H1 (cell line): ENCODE measurements at regions not wholly inside any gene's neighbourhood (a gene's known extent, or its start where the extent isn't known, plus 50 kb on each side); places are given as distances from the start of the nearest gene placed in this dataset.
A peak's percentile ranks its signal among the peaks of the same experiment; 100 is the strongest.

ENCODE experiments used
- CTCF ChIA-PET: fragments of 300-600 bp; sonication (Branson Sonifier 250); formaldehyde crosslinking; loops from one replicate; lab custom pipeline; 2021; ENCODE audit not compliant: partially characterized antibody; lab: Charles Lee
- POLR2A ChIA-PET: fragments of 300-600 bp; sonication (Branson Sonifier 250); formaldehyde crosslinking; loops from one replicate; lab custom pipeline; 2021; ENCODE audit warnings: inconsistent platforms; ENCODE audit not compliant: partially characterized antibody; lab: Charles Lee
- DNase-seq, 2 experiments: peaks; one replicate each; pipeline versions ENCODE4 v3.0.0 to v3.0.0-alpha.2; 2010 to 2022; ENCODE audit warnings: low spot score in 2 of 2, low read depth in 1 of 2, mixed read lengths in 1 of 2
- FAIRE-seq: peaks from 2 replicates; lab custom pipeline; 2011; peaks lifted over from hg19 to GRCh38; lab: Jason Lieb, UNC
- H2AFZ ChIP-seq: 2 replicates; pipeline ENCODE4 v1.8.1; 2012; ENCODE audit warnings: low read length, inconsistent platforms
- H2AK5ac ChIP-seq: 2 replicates; pipeline ENCODE4 v1.6.1; 2013; ENCODE audit warnings: low read depth, low read length
- H2BK120ac ChIP-seq: replicated peaks from 2 replicates; pipeline ENCODE3; 2013; ENCODE audit warnings: low read depth, low read length, inconsistent platforms
- H2BK12ac ChIP-seq: 2 replicates; pipeline ENCODE4 v1.6.1; 2013; ENCODE audit warnings: low read depth, low read length
- H2BK15ac ChIP-seq: 2 replicates; pipeline ENCODE4 v1.6.1; 2013; ENCODE audit warnings: low read length
- H2BK20ac ChIP-seq: 2 replicates; pipeline ENCODE4 v1.6.1; 2013; ENCODE audit warnings: low read length
- H2BK5ac ChIP-seq: 2 replicates; pipeline ENCODE4 v1.6.1; 2013; ENCODE audit warnings: low read depth, low read length
- H3K14ac ChIP-seq: 2 replicates; pipeline ENCODE4 v1.6.1; 2013; ENCODE audit warnings: inconsistent platforms; ENCODE audit not compliant: insufficient read length
- H3K18ac ChIP-seq: 2 replicates; pipeline ENCODE4 v1.6.1; 2013; ENCODE audit warnings: low read length; ENCODE audit errors: extremely low read depth
- H3K23ac ChIP-seq: 2 replicates; pipeline ENCODE4 v1.6.1; 2013; ENCODE audit warnings: inconsistent platforms; ENCODE audit not compliant: insufficient read length
- H3K23me2 ChIP-seq: 2 replicates; pipeline ENCODE4 v1.6.1; 2013; ENCODE audit warnings: low read depth, low read length
- H3K27ac ChIP-seq: 2 replicates; pipeline ENCODE4 v1.6.1; 2011; ENCODE audit warnings: low read depth, low read length, inconsistent platforms
- H3K27me3 ChIP-seq, 4 experiments: replicated peaks in 1 of 4; 1 replicate in 1 of 4; 2 replicates in 3 of 4; pipeline versions ENCODE4 v1.6.1 to v1.8.1; 2011 to 2013; ENCODE audit warnings: low read length in 3 of 4, mild to moderate bottlenecking in 3 of 4, inconsistent platforms in 2 of 4, mixed read lengths in 2 of 4, moderate library complexity in 1 of 4; ENCODE audit not compliant: control insufficient read depth in 3 of 4, insufficient read depth in 3 of 4; ENCODE audit errors: extremely low read depth in 1 of 4
- H3K36me3 ChIP-seq, 4 experiments: 2 replicates each; pipeline versions ENCODE4 v1.6.1 to v1.8.1; 2011 to 2013; ENCODE audit warnings: mild to moderate bottlenecking in 4 of 4, low read length in 3 of 4, moderate library complexity in 2 of 4, control low read depth in 1 of 4, inconsistent platforms in 1 of 4; ENCODE audit not compliant: insufficient read depth in 4 of 4, control insufficient read depth in 2 of 4
- H3K4ac ChIP-seq: replicated peaks from 2 replicates; pipeline ENCODE3; 2013; ENCODE audit warnings: low read length, low read depth, mixed read lengths, inconsistent platforms; ENCODE audit not compliant: insufficient read length
- H3K4me1 ChIP-seq, 4 experiments: replicated peaks in 1 of 4; 1 replicate in 1 of 4; 2 replicates in 3 of 4; pipeline versions ENCODE4 v1.6.1 to v1.8.1; 2011 to 2013; ENCODE audit warnings: low read length in 3 of 4, inconsistent platforms in 2 of 4, mixed read lengths in 1 of 4; ENCODE audit not compliant: insufficient read depth in 4 of 4, control insufficient read depth in 3 of 4
- H3K4me2 ChIP-seq, 2 experiments: 2 replicates each; pipeline versions ENCODE4 v1.6.1 to v1.8.1; 2011 to 2013; ENCODE audit warnings: low read depth in 2 of 2, low read length in 2 of 2, control low read depth in 1 of 2, inconsistent platforms in 1 of 2, mild to moderate bottlenecking in 1 of 2; ENCODE audit not compliant: insufficient read depth in 1 of 2
- H3K4me3 ChIP-seq, 4 experiments: fragments of 200-600, 300-600 bp in 1 of 4; sonication (generic), shearing (Covaris generic), sonication (Bioruptor Twin) in 1 of 4; 2 replicates each; pipeline versions ENCODE4 v1.5.1 to v1.8.1; 2011 to 2016; ENCODE audit warnings: low read length in 4 of 4, low read depth in 3 of 4, control low read depth in 2 of 4, inconsistent platforms in 2 of 4, mild to moderate bottlenecking in 2 of 4, mixed read lengths in 1 of 4, moderate library complexity in 1 of 4; ENCODE audit not compliant: insufficient read depth in 2 of 4; ENCODE audit errors: extremely low read depth in 1 of 4
- H3K56ac ChIP-seq: replicated peaks from 2 replicates; pipeline ENCODE3; 2013; ENCODE audit warnings: low read depth, mild to moderate bottlenecking, mixed read lengths, low read length, inconsistent platforms; ENCODE audit not compliant: insufficient read length
- H3K79me1 ChIP-seq: 2 replicates; pipeline ENCODE4 v1.6.1; 2013; ENCODE audit warnings: low read depth, low read length, control low read depth
- H3K79me2 ChIP-seq, 2 experiments: 2 replicates each; pipeline versions ENCODE4 v1.6.1 to v1.8.1; 2012 to 2013; ENCODE audit warnings: low read length in 2 of 2, mild to moderate bottlenecking in 2 of 2, inconsistent platforms in 1 of 2; ENCODE audit not compliant: insufficient read depth in 2 of 2, control insufficient read depth in 1 of 2
- H3K9ac ChIP-seq, 4 experiments: replicated peaks in 1 of 4; 1 replicate in 1 of 4; 2 replicates in 3 of 4; pipeline versions ENCODE4 v1.6.1 to v1.8.1; 2011 to 2013; ENCODE audit warnings: low read depth in 3 of 4, low read length in 3 of 4, control low read depth in 2 of 4, mild to moderate bottlenecking in 2 of 4, moderate library complexity in 2 of 4, inconsistent platforms in 1 of 4; ENCODE audit errors: extremely low read depth in 1 of 4
- H3K9me3 ChIP-seq, 2 experiments: 2 replicates each; pipeline versions ENCODE4 v1.6.1 to v1.8.1; 2012 to 2013; ENCODE audit warnings: mild to moderate bottlenecking in 2 of 2, moderate library complexity in 2 of 2, control low read depth in 1 of 2, inconsistent platforms in 1 of 2, low read depth in 1 of 2, low read length in 1 of 2, mixed read lengths in 1 of 2; ENCODE audit not compliant: insufficient read depth in 2 of 2
- H4K20me1 ChIP-seq, 2 experiments: replicated peaks in 1 of 2; 2 replicates each; pipeline versions ENCODE3 to v1.8.1; 2011 to 2013; ENCODE audit warnings: inconsistent platforms in 2 of 2, low read length in 2 of 2, mild to moderate bottlenecking in 1 of 2; ENCODE audit not compliant: insufficient read depth in 2 of 2, control insufficient read depth in 1 of 2
- H4K5ac ChIP-seq: 2 replicates; pipeline ENCODE4 v1.6.1; 2013; ENCODE audit warnings: low read length, low read depth, mixed read lengths, inconsistent platforms; ENCODE audit not compliant: insufficient read length
- H4K8ac ChIP-seq: 2 replicates; pipeline ENCODE4 v1.8.0; 2013; ENCODE audit warnings: mild to moderate bottlenecking, moderate library complexity, low read length, inconsistent platforms; ENCODE audit not compliant: insufficient read depth; ENCODE audit errors: extremely low read depth
- H4K91ac ChIP-seq: replicated peaks from 2 replicates; pipeline ENCODE3; 2013; ENCODE audit warnings: low read length, mixed read lengths, inconsistent platforms; ENCODE audit not compliant: insufficient read length
- CBX8 ChIP-seq: fragments of 300-800, 300-1000 bp; sonication (generic); IDR thresholded peaks from 2 replicates; pipeline ENCODE4 v1.7.1; 2016; ENCODE audit warnings: low read depth, low read length, borderline replicate concordance
- MAFK ChIP-seq: IDR thresholded peaks from 2 replicates; pipeline ENCODE4 v1.6.1; 2012; ENCODE audit warnings: low read depth, mild to moderate bottlenecking, improper control_type of control experiment, low read length
- WGBS, 2 experiments: shearing (Covaris generic) in 1 of 2; methylation state at CpG; one replicate each; pipeline versions ENCODE4 v1.1.6 to v1.1.7; 2013 to 2015; ENCODE audit warnings: low lambda C conversion rate in 2 of 2, mixed read lengths in 2 of 2, inconsistent platforms in 1 of 2, low coverage in 1 of 2, missing lambda C conversion rate in 1 of 2; ENCODE audit not compliant: insufficient replicate concordance in 2 of 2, insufficient coverage in 1 of 2, insufficient read length in 1 of 2; ENCODE audit errors: extremely low coverage in 1 of 2, missing lambda C conversion rate in 1 of 2; 5-methylcytosine and 5-hydroxymethylcytosine counted together

- Histone ChIP-seq H3K23ac (no peak overlapping the region), H4K5ac (no peak overlapping the region), H2BK5ac (peak overlapping the region; percentile 92; the same call in 1 of the 2 replicates), H3K4ac (no peak overlapping the region), H3K27ac (no peak overlapping the region), H3K56ac (no peak overlapping the region), H4K8ac (no peak overlapping the region), H3K4me1 (peaks cover 0 to 11% (median 9%) of the 10 kb centered on the region in 4 experiments; a peak in 3 of 7 replicates), H4K20me1 (no peaks in the 10 kb centered on the region), H3K79me1 (no peaks in the 10 kb centered on the region), H2BK120ac (no peak overlapping the region), H3K14ac (no peak overlapping the region), H3K79me2 (no peaks in the 10 kb centered on the region), H3K4me3 (no peak overlapping the region), H3K23me2 (no peaks in the 10 kb centered on the region; the same call in 1 of the 2 replicates), H4K91ac (peak overlapping the region; percentile 36), H2BK20ac (0 out of 2 replicates have a peak overlapping the region, but pooled peaks have one; percentile 62), H3K9me3 (no peaks in the 10 kb centered on the region), H2BK12ac (no peak overlapping the region; the same call in 1 of the 2 replicates), H3K27me3 (no peaks in the 10 kb centered on the region), H3K36me3 (no peaks in the 10 kb centered on the region), H3K4me2 (no peak overlapping the region), H3K9ac (no peak overlapping the region), H3K18ac (no peak overlapping the region), H2BK15ac (no peak overlapping the region), H2AFZ (no peak overlapping the region), H2AK5ac (no peak overlapping the region)
- no peak for DNase-seq
- no peak for FAIRE-seq
- TF ChIP-seq MAFK (no peak), CBX8 (no peak)
- POLR2A ChIA-PET = interaction anchor here (1.4 kb wide), 1 partner anchor 10 kb away, joined by 4 read pairs; no protein-coding TSS in a partner anchor
- CTCF ChIA-PET = no interaction called here
- WGBS, 2 experiments = 94% methylated on average over 3 of the region's 3 CpGs; no CpG with 5 or more reads in 1 of the 2 experiments
Observed at GRCh38 chr9:115169003-115169402, 51.0 kb upstream of the TNC start.
